GM12878 (cell line): ENCODE measurements at regions not wholly inside any gene's neighbourhood (a gene's known extent, or its start where the extent isn't known, plus 50 kb on each side); places are given as distances from the start of the nearest gene placed in this dataset.

ENCODE experiments used
- CTCF ChIP-seq, 3 experiments: IDR thresholded peaks in 2 of 3; conservative IDR thresholded peaks in 1 of 3; 2 replicates each; pipeline ENCODE4 v1.5.1; 2011; ENCODE audit warnings: low read depth in 3 of 3, low read length in 3 of 3, mild to moderate bottlenecking in 3 of 3, control low read depth in 2 of 3, moderate library complexity in 2 of 3, inconsistent platforms in 1 of 3, mixed read lengths in 1 of 3; ENCODE audit not compliant: control insufficient read depth in 2 of 3, insufficient read depth in 1 of 3; ENCODE audit errors: extremely low read depth in 1 of 3
- ELK1 ChIP-seq: IDR thresholded peaks from 2 replicates; pipeline ENCODE4 v1.6.1; 2012; ENCODE audit warnings: low read depth, low read length, improper control_type of control experiment
- NRF1 ChIP-seq: conservative IDR thresholded peaks from 2 replicates; pipeline ENCODE4 v1.6.1; 2011; ENCODE audit warnings: mild to moderate bottlenecking, low read depth, low read length, improper control_type of control experiment
- POLR2A ChIP-seq: IDR thresholded peaks from 2 replicates; pipeline ENCODE4 v1.6.1; 2011; ENCODE audit warnings: low read depth, mild to moderate bottlenecking, low read length
- RAD21 ChIP-seq: IDR thresholded peaks from 2 replicates; pipeline ENCODE4 v1.6.1; 2011; ENCODE audit warnings: mild to moderate bottlenecking, low read depth, low read length, moderate library complexity; ENCODE audit not compliant: insufficient read depth
- RCOR1 ChIP-seq: conservative IDR thresholded peaks from 2 replicates; pipeline ENCODE4 v1.6.1; 2012; ENCODE audit warnings: low read depth, low read length, improper control_type of control experiment
- RELB ChIP-seq: fragments of 450-650 bp; IDR thresholded peaks from 2 replicates; pipeline ENCODE4 v1.6.1; 2017; ENCODE audit warnings: low read depth, mild to moderate bottlenecking, moderate library complexity

GRCh38 chr4:155607481-155607880 is 59.2 kb upstream of the GUCY1A1 start:
- no peak for TF ChIP-seq CTCF (IDR thresholded peaks at IDR 0.05 in 2 of 3, conservative IDR thresholded peaks at IDR 0.05 in 1 of 3; ENCODE audit: control insufficient read depth in 2 of 3, extremely low read depth in 1 of 3, insufficient read depth in 1 of 3, low read depth in 3 of 3, low read length in 3 of 3)
- no peak for TF ChIP-seq RELB
- TF ChIP-seq RAD21: no peak
- TF ChIP-seq POLR2A: no peak
- TF ChIP-seq RCOR1: no peak
- TF ChIP-seq NRF1: no peak
- TF ChIP-seq ELK1: no peak
